Uterus (tissue), 3 donors: ENCODE measurements at regions not wholly inside any gene's neighbourhood (a gene's known extent, or its start where the extent isn't known, plus 50 kb on each side); places are given as distances from the start of the nearest gene placed in this dataset.

Source experiments
- DNase-seq, 2 donors: peaks; one replicate each; pipeline ENCODE4 v3.0.0-alpha.2; 2019 to 2020
- H3K27ac ChIP-seq, 2 donors: fragments of 200-600 bp; sonication (generic); 1 replicate in 1 of 2; 2 replicates in 1 of 2; pipeline ENCODE4 v1.5.1; 2016 to 2018
- H3K27me3 ChIP-seq, 2 donors: fragments of 200-600 bp; sonication (generic); one replicate each; pipeline ENCODE4 v1.5.1; 2018 to 2019; ENCODE audit warnings: control low read depth in 1 of 2
- H3K36me3 ChIP-seq, 2 donors: fragments of 200-600 bp; sonication (generic); one replicate each; pipeline ENCODE4 v1.5.1; 2019; ENCODE audit warnings: control low read depth in 1 of 2
- H3K4me1 ChIP-seq, 2 donors: fragments of 200-600 bp; sonication (generic); one replicate each; pipeline ENCODE4 v1.5.1; 2018 to 2019; ENCODE audit warnings: control low read depth in 1 of 2
- H3K4me3 ChIP-seq, 2 donors: fragments of 200-600 bp; sonication (generic); 1 replicate in 1 of 2; 2 replicates in 1 of 2; pipeline ENCODE4 v1.5.1; 2018 to 2019; ENCODE audit warnings: mild to moderate bottlenecking in 1 of 2
- H3K9me3 ChIP-seq, 2 donors: fragments of 200-600 bp; sonication (generic); one replicate each; pipeline ENCODE4 v1.5.1; 2019; ENCODE audit warnings: control low read depth in 1 of 2
- CTCF ChIP-seq, 4 experiments: fragments of 200-600 bp in 2 of 4; fragments of 450-650 bp in 2 of 4; sonication (generic) in 2 of 4; IDR thresholded peaks; one replicate each; pipeline ENCODE4 v1.5.1; 2016 to 2019; ENCODE audit warnings: antibody characterized with exemption in 4 of 4, mild to moderate bottlenecking in 2 of 4, moderate library complexity in 1 of 4
- POLR2A ChIP-seq, 2 donors: fragments of 450-650 bp; IDR thresholded peaks; one replicate each; pipeline ENCODE4 v1.6.1; 2016; ENCODE audit warnings: antibody characterized with exemption in 2 of 2, mild to moderate bottlenecking in 1 of 2, moderate library complexity in 1 of 2
- intact Hi-C: fragments of 100-400 bp; cut with DNase I; formaldehyde crosslinking; loops from one replicate; pipeline ENCODE4 v1.15.1; 2023; ENCODE audit warnings: low total_unique reads
- donor health status: DM: yes; HTN: yes; CAD: no.

- no peak for TF ChIP-seq POLR2A (IDR thresholded peaks at IDR 0.05)
- no peak for TF ChIP-seq CTCF (IDR thresholded peaks at IDR 0.05)
- Histone ChIP-seq H3K4me3 (no peak overlapping the region), H3K9me3 (no peaks in the 10 kb centered on the region)
These were observed 135.9 kb downstream of the C6orf118 start for GRCh38 chr6:165173484-165173883.

GRCh38 chr6:165167861-165168260 lies 141.5 kb downstream of the C6orf118 start:
- H3K4me1 ChIP-seq = no peaks in the 10 kb centered on the region
- no peak overlapping the region for H3K4me3 ChIP-seq
- H3K36me3 ChIP-seq = no peaks in the 10 kb centered on the region
- no peak overlapping the region for H3K27ac ChIP-seq
- H3K27me3 ChIP-seq = no peaks in the 10 kb centered on the region
- H3K9me3 ChIP-seq = no peaks in the 10 kb centered on the region
- no peak for DNase-seq
- TF ChIP-seq POLR2A (IDR thresholded peaks at IDR 0.05) (no peak), CTCF (IDR thresholded peaks at IDR 0.05) (no peak)
- intact Hi-C loops = no loop called here

More at GRCh38 chr6:165173484-165173883, 135.9 kb downstream of the C6orf118 start:
- Histone ChIP-seq H3K36me3 (no peaks in the 10 kb centered on the region), H3K4me1 (no peaks in the 10 kb centered on the region), H3K27ac (no peak overlapping the region), H3K27me3 (no peaks in the 10 kb centered on the region)
- intact Hi-C loops = no loop called here
- DNase-seq = no peak

GRCh38 chr6:165167311-165167710 lies 142.1 kb downstream of the C6orf118 start:
- H3K4me1 ChIP-seq = no peaks in the 10 kb centered on the region

GRCh38 chr6:165163519-165163918 lies 145.9 kb downstream of the C6orf118 start:
- intact Hi-C loops = no loop called here
- Histone ChIP-seq H3K36me3 (no peaks in the 10 kb centered on the region), H3K27ac (no peak overlapping the region), H3K4me3 (no peak overlapping the region), H3K4me1 (no peaks in the 10 kb centered on the region), H3K9me3 (no peaks in the 10 kb centered on the region), H3K27me3 (no peaks in the 10 kb centered on the region)
- TF ChIP-seq POLR2A (IDR thresholded peaks at IDR 0.05) = no peak
- no peak for DNase-seq

More at GRCh38 chr6:165167311-165167710, 142.1 kb downstream of the C6orf118 start:
- intact Hi-C loops = no loop called here
- H3K4me3 ChIP-seq = no peak overlapping the region
- H3K9me3 ChIP-seq = no peaks in the 10 kb centered on the region
- no peaks in the 10 kb centered on the region for H3K27me3 ChIP-seq
- H3K27ac ChIP-seq = no peak overlapping the region
- no peak for TF ChIP-seq CTCF (IDR thresholded peaks at IDR 0.05)
- no peak for TF ChIP-seq POLR2A (IDR thresholded peaks at IDR 0.05)
- DNase-seq = no peak
- H3K36me3 ChIP-seq = no peaks in the 10 kb centered on the region

DNA sequence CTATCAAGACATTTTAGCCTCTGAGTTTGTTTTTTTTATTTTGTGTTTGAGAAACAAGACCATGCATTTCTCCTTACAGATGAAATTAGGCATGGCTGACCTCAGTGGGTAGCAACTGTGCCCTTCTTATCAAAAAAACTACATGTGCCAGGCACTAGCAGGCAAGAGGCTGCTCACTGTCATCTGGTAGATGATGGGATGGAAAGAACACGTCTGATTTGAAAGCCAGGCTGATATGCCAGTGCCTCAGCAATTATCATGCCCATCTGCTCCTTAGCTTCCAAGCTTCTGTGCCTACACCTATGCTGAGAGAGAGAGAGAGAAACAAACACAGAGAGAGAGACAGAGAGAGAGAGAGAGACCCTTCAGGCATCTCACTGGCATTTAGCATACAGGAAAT lies 149.9 kb downstream of the C6orf118 start:
- intact Hi-C loops = no loop called here
- no peaks in the 10 kb centered on the region for H3K27me3 ChIP-seq
- no peaks in the 10 kb centered on the region for H3K9me3 ChIP-seq
- DNase-seq = no peak
- H3K4me1 ChIP-seq = no peaks in the 10 kb centered on the region
- no peak overlapping the region for H3K4me3 ChIP-seq
- H3K36me3 ChIP-seq = no peaks in the 10 kb centered on the region
- H3K27ac ChIP-seq = no peak overlapping the region
- TF ChIP-seq CTCF (IDR thresholded peaks at IDR 0.05) (no peak), POLR2A (IDR thresholded peaks at IDR 0.05) (no peak)

GRCh38 chr6:165146456-165146855 lies 162.9 kb downstream of the C6orf118 start:
- H3K27ac ChIP-seq = no peak overlapping the region
- no peak overlapping the region for H3K4me3 ChIP-seq
- no peaks in the 10 kb centered on the region for H3K9me3 ChIP-seq
- no peaks in the 10 kb centered on the region for H3K4me1 ChIP-seq
- intact Hi-C loops = no loop called here
- TF ChIP-seq CTCF (IDR thresholded peaks at IDR 0.05) = no peak
- no peak for TF ChIP-seq POLR2A (IDR thresholded peaks at IDR 0.05)
- H3K27me3 ChIP-seq = no peaks in the 10 kb centered on the region
- DNase-seq = no peak
- H3K36me3 ChIP-seq = no peaks in the 10 kb centered on the region
